AG04450 (cell line): ENCODE measurements at regions not wholly inside any gene's neighbourhood (a gene's known extent, or its start where the extent isn't known, plus 50 kb on each side); places are given as distances from the start of the nearest gene placed in this dataset.

Experiments used
- CTCF ChIA-PET: fragments of 300-600, 350-600 bp; formaldehyde crosslinking; extraction: SDS; loops from one replicate; lab custom pipeline; 2022; ENCODE audit warnings: antibody characterized with exemption, inconsistent platforms; lab: Charles Lee
- POLR2A ChIA-PET: fragments of 350-600 bp; formaldehyde crosslinking; extraction: SDS; loops from one replicate; lab custom pipeline; 2021; ENCODE audit warnings: antibody characterized with exemption, inconsistent platforms; lab: Yijun Ruan, JAX
- DNase-seq: peaks from one replicate; pipeline ENCODE4 v3.0.0-alpha.2; 2011; ENCODE audit warnings: low read depth, low spot score
- H3K27ac ChIP-seq: one replicate; pipeline ENCODE4 v1.5.1; 2012; ENCODE audit warnings: low read depth, low read length, control low read depth
- H3K27me3 ChIP-seq: one replicate; pipeline ENCODE4 v1.6.0; 2012; ENCODE audit warnings: low read length; ENCODE audit not compliant: control insufficient read depth, insufficient read depth
- H3K4me3 ChIP-seq: 2 replicates; pipeline ENCODE4 v1.5.1; 2011; ENCODE audit warnings: mild to moderate bottlenecking, low read depth, low read length, control low read depth
- H3K9me3 ChIP-seq: 2 replicates; pipeline ENCODE4 v1.5.1; 2012; ENCODE audit warnings: low read length; ENCODE audit not compliant: control insufficient read depth, insufficient read depth
- TF ChIP-seq, protein P1 (sequence below): IDR thresholded peaks from 2 replicates; pipeline ENCODE4 v1.5.1; 2011; ENCODE audit warnings: low read depth, low read length, control low read depth, inconsistent platforms

DNA sequence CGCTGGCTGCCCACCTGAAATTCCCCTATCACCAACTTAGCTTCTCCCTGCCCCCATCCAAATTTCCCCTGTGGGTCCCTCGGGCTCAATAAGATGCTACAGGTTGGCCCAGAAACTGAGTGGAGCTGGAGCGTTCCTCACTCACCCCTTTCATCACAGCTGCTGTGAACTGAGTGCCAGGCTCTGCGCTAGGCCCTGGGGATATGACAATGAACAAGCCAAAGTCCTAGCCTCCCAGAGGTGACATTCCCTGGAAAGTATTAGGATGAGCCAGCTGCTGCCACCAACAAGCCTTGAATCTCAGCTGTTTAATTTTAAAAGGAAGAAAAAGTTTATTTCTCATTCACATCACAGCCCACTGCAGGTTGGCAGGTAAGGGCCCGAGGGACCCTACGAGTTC is 86.6 kb upstream of the EYA2 start:
- ChIA-PET POLR2A (no interaction called here), CTCF (no interaction called here)
- TF ChIP-seq, protein P1, sequence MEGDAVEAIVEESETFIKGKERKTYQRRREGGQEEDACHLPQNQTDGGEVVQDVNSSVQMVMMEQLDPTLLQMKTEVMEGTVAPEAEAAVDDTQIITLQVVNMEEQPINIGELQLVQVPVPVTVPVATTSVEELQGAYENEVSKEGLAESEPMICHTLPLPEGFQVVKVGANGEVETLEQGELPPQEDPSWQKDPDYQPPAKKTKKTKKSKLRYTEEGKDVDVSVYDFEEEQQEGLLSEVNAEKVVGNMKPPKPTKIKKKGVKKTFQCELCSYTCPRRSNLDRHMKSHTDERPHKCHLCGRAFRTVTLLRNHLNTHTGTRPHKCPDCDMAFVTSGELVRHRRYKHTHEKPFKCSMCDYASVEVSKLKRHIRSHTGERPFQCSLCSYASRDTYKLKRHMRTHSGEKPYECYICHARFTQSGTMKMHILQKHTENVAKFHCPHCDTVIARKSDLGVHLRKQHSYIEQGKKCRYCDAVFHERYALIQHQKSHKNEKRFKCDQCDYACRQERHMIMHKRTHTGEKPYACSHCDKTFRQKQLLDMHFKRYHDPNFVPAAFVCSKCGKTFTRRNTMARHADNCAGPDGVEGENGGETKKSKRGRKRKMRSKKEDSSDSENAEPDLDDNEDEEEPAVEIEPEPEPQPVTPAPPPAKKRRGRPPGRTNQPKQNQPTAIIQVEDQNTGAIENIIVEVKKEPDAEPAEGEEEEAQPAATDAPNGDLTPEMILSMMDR: no peak
- no peak for DNase-seq
- no peak overlapping the region for H3K4me3 ChIP-seq
- peaks cover 14% of the 10 kb centered on the region for H3K27me3 ChIP-seq
- no peaks in the 10 kb centered on the region for H3K9me3 ChIP-seq
- no peak overlapping the region for H3K27ac ChIP-seq

DNA sequence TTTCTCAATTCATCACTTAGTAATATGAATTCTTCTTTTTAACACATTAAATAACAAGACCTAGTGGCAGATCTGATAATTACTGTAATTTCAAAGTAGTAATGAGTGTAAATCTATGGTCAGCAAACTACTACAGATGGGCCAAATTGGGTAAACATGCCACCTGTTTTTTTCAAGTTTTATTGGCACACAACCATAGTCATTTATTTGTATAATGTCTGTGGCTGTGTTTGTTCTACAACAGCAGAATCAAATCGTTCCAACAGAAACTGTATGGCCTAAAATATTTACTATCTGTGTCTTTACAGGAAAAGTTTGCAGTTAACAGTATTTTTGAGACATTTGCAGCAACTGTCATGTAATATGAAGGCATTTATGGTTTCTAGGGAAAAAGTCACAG is 86.1 kb upstream of the EYA2 start:
- ChIA-PET POLR2A (no interaction called here), CTCF (no interaction called here)
- TF ChIP-seq, protein P1: no peak
- Histone ChIP-seq H3K27ac (no peak overlapping the region), H3K4me3 (no peak overlapping the region), H3K9me3 (no peaks in the 10 kb centered on the region), H3K27me3 (peaks cover 11% of the 10 kb centered on the region)
- DNase-seq: no peak

DNA sequence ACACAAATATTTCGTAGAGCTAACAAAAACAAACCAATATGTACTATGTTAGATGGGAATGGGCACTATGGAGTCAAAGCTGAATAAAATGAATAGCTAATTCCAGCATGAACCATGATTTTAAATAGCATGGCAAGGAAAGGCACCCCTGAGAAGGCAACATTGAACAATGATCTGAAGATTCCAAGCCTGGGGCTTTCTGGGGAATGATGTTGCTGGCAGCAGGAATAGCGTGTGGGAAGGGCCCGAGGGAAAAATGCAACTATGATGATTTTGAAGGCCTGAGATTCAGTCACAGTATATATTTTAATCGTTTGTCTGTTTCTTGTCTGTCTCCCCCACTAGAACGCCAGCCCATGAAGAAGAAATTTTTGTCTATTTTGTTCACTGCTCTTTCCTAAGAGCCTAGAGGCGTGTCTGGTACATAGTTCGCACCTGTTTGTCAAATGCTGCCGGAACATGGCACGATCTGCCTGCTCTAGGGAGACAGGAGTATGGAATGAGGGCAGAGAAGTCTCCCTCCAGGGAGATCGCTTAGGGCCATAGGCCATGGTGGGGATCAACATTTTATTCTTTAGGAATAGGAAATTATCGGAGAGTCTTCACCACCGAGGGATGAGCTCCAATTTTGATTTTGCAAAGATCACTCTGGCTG is 84.8 kb upstream of the EYA2 start:
- ChIA-PET POLR2A (interaction anchor here (0.5 kb wide), 1 partner anchor 13 kb away, joined by 4 read pairs; no protein-coding TSS in a partner anchor), CTCF (no interaction called here)
- H3K9me3 ChIP-seq: no peaks in the 10 kb centered on the region
- H3K27ac ChIP-seq: no peak overlapping the region
- no peak overlapping the region for H3K4me3 ChIP-seq
- peaks cover 10% of the 10 kb centered on the region for H3K27me3 ChIP-seq
- TF ChIP-seq, protein P1: no peak
- no peak for DNase-seq

DNA sequence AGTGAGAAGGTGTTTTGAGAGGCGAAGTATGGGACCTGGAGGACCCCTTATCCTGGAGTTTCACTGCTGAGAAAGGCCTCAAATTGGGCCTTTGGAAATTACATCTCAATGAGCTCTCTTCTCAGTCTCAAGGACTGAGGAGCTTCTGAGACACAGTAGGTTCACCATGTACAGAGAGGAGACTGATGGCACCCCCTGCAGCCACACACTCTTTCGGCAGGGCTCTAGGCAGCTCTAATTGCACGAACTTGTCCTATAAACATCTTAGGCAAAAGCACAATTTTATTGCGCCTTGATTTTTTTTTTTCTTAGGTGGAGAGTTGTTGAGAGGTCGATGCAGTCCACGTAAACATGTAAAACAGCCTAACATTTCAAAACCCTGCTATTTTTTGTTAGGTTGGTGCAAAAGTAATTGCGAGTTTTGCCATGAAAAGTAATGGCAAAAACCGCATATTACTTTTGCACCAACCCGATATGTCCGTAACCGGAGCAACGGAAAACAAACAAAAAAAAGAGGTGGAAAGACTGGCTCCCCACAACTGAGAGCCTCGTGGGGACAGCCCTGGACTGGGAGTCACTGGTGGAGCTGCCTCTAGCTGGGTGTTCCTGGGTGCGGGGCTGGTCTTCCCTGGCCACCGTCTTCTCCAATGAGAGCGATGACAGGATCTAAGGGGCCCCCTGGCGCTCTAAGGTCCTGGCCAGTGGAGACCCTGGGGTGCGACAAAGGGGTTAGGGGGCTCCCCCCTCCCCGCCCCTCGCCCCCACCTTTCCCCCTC is 84.0 kb upstream of the EYA2 start:
- CTCF ChIA-PET: no interaction called here
- POLR2A ChIA-PET: interaction anchor here (0.5 kb wide), 1 partner anchor 12 kb away, joined by 4 read pairs; no protein-coding TSS in a partner anchor

More for the DNA sequence above, 84.0 kb upstream of the EYA2 start:
- no peaks in the 10 kb centered on the region for H3K9me3 ChIP-seq
- no peak for DNase-seq
- H3K4me3 ChIP-seq: no peak overlapping the region
- H3K27me3 ChIP-seq: peaks cover 10% of the 10 kb centered on the region
- TF ChIP-seq, protein P1: no peak
- no peak overlapping the region for H3K27ac ChIP-seq
